Breast epithelium (tissue), 3 donors: ENCODE measurements at regions not wholly inside any gene's neighbourhood (a gene's known extent, or its start where the extent isn't known, plus 50 kb on each side); places are given as distances from the start of the nearest gene placed in this dataset.

Source experiments
- POLR2A ChIP-seq: fragments of 450-650 bp; IDR thresholded peaks from one replicate; pipeline ENCODE4 v1.6.1; 2016; ENCODE audit warnings: antibody characterized with exemption, mild to moderate bottlenecking, moderate library complexity
- TF ChIP-seq, protein P1 (sequence below), 3 donors: fragments of 450-650 bp; IDR thresholded peaks; one replicate each; pipeline ENCODE4 v1.5.1; 2016 to 2017; ENCODE audit warnings: antibody characterized with exemption in 3 of 3, mild to moderate bottlenecking in 3 of 3, moderate library complexity in 3 of 3

DNA sequence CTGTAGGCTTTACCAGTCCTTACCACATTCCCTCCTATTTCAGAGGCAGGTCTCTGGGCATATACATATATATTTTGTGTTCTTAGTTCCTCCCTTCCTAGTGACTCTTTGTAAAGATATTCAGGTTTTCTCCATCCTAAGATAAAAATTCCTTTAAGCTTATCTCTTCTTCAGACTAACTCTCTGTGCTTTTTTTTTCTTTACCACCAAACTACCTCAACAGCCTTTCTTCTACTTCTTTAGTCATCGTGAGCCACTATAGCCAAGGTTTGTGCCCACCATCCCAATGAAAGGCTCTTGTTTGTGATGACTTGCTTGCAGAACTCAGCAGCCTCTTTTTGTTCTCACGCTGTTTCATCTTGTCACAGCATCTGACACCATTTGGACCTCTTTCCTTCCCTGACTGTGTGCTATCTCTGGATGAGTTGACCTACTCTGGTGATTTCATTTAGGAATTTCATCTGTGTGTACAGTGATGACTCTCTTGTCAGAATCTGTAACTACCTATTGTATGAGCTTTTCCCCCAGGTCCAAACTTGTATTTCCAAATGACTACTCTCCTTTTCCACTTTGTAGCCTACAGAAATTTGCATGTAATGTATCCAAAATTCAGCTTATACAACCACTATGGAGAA, 59.0 kb upstream of the MACF1 start:
- TF ChIP-seq, protein P1, sequence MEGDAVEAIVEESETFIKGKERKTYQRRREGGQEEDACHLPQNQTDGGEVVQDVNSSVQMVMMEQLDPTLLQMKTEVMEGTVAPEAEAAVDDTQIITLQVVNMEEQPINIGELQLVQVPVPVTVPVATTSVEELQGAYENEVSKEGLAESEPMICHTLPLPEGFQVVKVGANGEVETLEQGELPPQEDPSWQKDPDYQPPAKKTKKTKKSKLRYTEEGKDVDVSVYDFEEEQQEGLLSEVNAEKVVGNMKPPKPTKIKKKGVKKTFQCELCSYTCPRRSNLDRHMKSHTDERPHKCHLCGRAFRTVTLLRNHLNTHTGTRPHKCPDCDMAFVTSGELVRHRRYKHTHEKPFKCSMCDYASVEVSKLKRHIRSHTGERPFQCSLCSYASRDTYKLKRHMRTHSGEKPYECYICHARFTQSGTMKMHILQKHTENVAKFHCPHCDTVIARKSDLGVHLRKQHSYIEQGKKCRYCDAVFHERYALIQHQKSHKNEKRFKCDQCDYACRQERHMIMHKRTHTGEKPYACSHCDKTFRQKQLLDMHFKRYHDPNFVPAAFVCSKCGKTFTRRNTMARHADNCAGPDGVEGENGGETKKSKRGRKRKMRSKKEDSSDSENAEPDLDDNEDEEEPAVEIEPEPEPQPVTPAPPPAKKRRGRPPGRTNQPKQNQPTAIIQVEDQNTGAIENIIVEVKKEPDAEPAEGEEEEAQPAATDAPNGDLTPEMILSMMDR (IDR thresholded peaks at IDR 0.05), result no peak
- TF ChIP-seq POLR2A, result no peak
